AG04449 (cell line): ENCODE measurements at regions not wholly inside any gene's neighbourhood (a gene's known extent, or its start where the extent isn't known, plus 50 kb on each side); places are given as distances from the start of the nearest gene placed in this dataset.

ENCODE experiments used
- CTCF ChIA-PET: fragments of 350-600 bp; formaldehyde crosslinking; extraction: SDS; loops from one replicate; lab custom pipeline; 2021; ENCODE audit warnings: antibody characterized with exemption; lab: Yijun Ruan, JAX
- POLR2A ChIA-PET: fragments of 400-600, 350-600 bp; formaldehyde crosslinking; extraction: SDS; loops from one replicate; lab custom pipeline; 2020; ENCODE audit warnings: antibody characterized with exemption, inconsistent platforms; lab: Yijun Ruan, JAX
- DNase-seq: peaks from one replicate; pipeline ENCODE4 v3.0.0-alpha.2; 2010; ENCODE audit warnings: low read depth, low spot score
- H3K4me3 ChIP-seq: 2 replicates; pipeline ENCODE4 v1.5.1; 2011; ENCODE audit warnings: low read depth, mild to moderate bottlenecking, control low read depth, low read length
- TF ChIP-seq, protein P1 (sequence below): IDR thresholded peaks from one replicate; pipeline ENCODE4 v1.5.1; 2011; ENCODE audit warnings: mild to moderate bottlenecking, moderate library complexity, low read length, control low read depth, inconsistent platforms; ENCODE audit not compliant: insufficient read depth; ENCODE audit errors: missing control alignments

DNA sequence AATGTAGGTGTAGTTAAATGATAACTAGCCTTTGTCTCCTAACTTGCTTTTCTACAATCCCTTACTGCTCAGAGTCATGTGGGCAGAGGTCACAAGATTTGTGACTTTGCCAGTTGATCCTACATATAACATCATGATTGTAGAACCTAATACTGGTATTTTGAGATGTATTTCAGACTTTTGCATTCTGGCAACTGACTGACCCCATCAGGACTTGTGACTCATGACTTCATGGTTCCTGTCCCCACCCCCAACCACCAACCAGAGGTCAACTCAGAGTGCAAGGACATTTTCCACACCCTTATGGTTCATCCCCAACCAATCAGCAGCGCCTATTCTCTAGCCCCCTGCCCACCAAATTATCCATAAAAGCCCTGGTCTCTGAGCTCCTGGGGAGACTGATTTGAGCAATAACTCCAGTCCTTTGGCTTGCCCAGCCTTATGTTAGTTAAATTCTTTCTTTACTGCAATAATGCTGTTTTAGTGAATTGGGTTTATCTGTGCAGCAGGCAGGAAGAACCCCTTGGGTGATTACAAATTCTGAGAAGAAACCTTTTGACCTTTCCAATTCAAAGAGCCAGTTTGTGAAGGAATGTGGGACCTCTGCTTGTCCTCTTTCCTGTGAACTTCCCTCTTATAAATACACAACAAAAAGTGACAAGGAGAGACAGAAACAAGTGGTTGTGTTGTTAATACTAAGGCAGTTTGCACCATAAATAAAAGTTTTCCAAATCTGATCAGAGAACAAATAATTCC, 588.7 kb downstream of the UTRN start:
- TF ChIP-seq, protein P1, sequence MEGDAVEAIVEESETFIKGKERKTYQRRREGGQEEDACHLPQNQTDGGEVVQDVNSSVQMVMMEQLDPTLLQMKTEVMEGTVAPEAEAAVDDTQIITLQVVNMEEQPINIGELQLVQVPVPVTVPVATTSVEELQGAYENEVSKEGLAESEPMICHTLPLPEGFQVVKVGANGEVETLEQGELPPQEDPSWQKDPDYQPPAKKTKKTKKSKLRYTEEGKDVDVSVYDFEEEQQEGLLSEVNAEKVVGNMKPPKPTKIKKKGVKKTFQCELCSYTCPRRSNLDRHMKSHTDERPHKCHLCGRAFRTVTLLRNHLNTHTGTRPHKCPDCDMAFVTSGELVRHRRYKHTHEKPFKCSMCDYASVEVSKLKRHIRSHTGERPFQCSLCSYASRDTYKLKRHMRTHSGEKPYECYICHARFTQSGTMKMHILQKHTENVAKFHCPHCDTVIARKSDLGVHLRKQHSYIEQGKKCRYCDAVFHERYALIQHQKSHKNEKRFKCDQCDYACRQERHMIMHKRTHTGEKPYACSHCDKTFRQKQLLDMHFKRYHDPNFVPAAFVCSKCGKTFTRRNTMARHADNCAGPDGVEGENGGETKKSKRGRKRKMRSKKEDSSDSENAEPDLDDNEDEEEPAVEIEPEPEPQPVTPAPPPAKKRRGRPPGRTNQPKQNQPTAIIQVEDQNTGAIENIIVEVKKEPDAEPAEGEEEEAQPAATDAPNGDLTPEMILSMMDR: no peak
- POLR2A ChIA-PET: no interaction called here
- CTCF ChIA-PET: interaction anchor here (1.6 kb wide), 1 partner anchor 66 kb away, joined by 3 read pairs; no protein-coding TSS in a partner anchor

GRCh38 chr6:144876689-144877088, 591.6 kb downstream of the UTRN start:
- ChIA-PET CTCF (no interaction called here), POLR2A (no interaction called here)
- no peak for DNase-seq
- TF ChIP-seq, protein P1: no peak
- H3K4me3 ChIP-seq: no peak overlapping the region

More for the DNA sequence above, 588.7 kb downstream of the UTRN start:
- DNase-seq: no peak
- H3K4me3 ChIP-seq: no peak overlapping the region

GRCh38 chr6:144877118-144877517, 592.0 kb downstream of the UTRN start:
- TF ChIP-seq, protein P1: no peak
- no peak for DNase-seq
- H3K4me3 ChIP-seq: no peak overlapping the region
- ChIA-PET CTCF (no interaction called here), POLR2A (no interaction called here)

DNA sequence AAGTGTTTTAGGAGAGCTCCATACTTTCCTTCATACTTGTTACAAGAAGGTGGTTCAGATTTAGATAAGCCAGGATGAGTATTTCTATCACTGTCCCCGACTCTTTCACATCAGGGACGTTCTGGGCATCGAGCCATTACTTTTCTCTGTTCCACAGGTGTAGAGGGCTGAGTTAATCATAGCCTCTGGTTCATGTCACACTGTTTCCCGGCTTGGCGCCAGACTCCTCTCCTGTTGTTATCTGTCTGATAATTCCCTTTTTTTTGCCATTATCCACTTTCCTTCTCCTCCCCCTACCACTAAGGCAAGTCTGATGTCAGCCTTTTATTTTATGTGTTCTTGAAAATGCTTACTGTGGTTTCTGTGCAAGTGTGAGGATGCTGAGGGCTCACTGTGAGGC, 593.4 kb downstream of the UTRN start:
- ChIA-PET POLR2A (no interaction called here), CTCF (no interaction called here)
- no peak overlapping the region for H3K4me3 ChIP-seq
- TF ChIP-seq, protein P1: no peak
- no peak for DNase-seq

DNA sequence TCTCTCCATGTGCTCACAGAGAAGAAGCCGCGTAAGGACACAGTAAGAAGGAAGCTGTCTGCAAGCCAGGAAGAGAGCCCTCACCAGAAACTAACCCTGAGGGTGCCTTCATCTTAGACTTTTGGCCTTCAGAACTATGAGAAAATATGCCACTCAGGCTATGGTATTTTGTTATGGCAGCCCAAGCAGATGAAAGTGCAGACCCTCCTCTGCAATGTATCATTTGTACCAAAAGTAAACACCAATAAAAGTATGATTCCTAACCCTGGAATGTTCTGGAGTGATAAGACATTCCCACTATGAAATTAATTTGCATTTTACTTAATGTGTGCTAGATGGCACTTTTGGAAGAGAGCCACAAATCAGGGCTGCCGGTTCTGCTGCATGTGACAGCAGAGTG, 594.3 kb downstream of the UTRN start:
- no peak for DNase-seq
- TF ChIP-seq, protein P1: no peak
- ChIA-PET POLR2A (no interaction called here), CTCF (interaction anchor here (0.9 kb wide), 1 partner anchor 12 kb away, joined by 3 read pairs; no protein-coding TSS in a partner anchor)
- H3K4me3 ChIP-seq: no peak overlapping the region

DNA sequence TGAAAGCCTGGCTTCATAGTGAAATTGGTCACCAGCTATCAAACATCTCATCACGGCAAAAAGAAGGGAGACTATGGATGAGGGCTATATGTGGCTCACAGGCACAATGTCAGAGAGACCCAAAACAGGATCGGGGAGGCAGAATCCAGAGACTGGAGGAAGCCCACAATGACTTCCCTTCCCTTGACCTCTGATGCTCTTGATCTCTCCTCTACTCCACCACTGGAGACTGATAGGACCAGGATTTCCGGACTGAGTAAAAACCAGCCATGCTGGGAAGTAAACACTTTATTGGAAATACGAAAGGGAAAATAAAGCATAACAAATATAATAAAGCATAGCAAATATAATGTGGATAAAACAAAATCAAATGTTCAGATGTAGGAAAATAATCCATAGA, 597.3 kb downstream of the UTRN start:
- ChIA-PET CTCF (no interaction called here), POLR2A (no interaction called here)
- DNase-seq: no peak
- TF ChIP-seq, protein P1: no peak
- no peak overlapping the region for H3K4me3 ChIP-seq
